T-helper 1 cell treated with Interleukin-12 subunit alpha and Interleukin-12 subunit beta and Interleukin-4 antibody, amounts not matched to agents 30 μg/mL and 1 μg/mL, for 36 hours (primary cell): ENCODE measurements at regions not wholly inside any gene's neighbourhood (a gene's known extent, or its start where the extent isn't known, plus 50 kb on each side); places are given as distances from the start of the nearest gene placed in this dataset.
"Not testable (repeated sequence)": the region's sequence is repeated elsewhere in the genome, so short reads cannot be mapped to it uniquely, and the experiment has no call there.

Experiments
- H3K27ac Mint-ChIP-seq: one replicate; pipeline ENCODE4 v1.8.0; 2021; ENCODE audit warnings: mild to moderate bottlenecking, mixed read lengths
- H3K27me3 Mint-ChIP-seq: one replicate; pipeline ENCODE4 v1.8.0; 2021; ENCODE audit warnings: low read depth, mixed read lengths
- H3K36me3 Mint-ChIP-seq: one replicate; pipeline ENCODE4 v1.8.0; 2021; ENCODE audit warnings: low read depth, mixed read lengths
- H3K4me1 Mint-ChIP-seq: one replicate; pipeline ENCODE4 v1.8.0; 2021; ENCODE audit warnings: low read depth, mixed read lengths
- H3K4me3 Mint-ChIP-seq: one replicate; pipeline ENCODE4 v1.8.0; 2021; ENCODE audit warnings: mild to moderate bottlenecking, moderate library complexity, mixed read lengths
- H3K9me3 Mint-ChIP-seq: one replicate; pipeline ENCODE4 v1.8.0; 2021; ENCODE audit warnings: mixed read lengths

- no peak overlapping the region for H3K4me3 Mint-ChIP-seq
- H3K4me1 Mint-ChIP-seq: no peaks in the 10 kb centered on the region
- H3K9me3 Mint-ChIP-seq: no peaks in the 10 kb centered on the region
- H3K27me3 Mint-ChIP-seq: no peaks in the 10 kb centered on the region
- H3K27ac Mint-ChIP-seq: no peak overlapping the region
- H3K36me3 Mint-ChIP-seq: peaks cover 1% of the 10 kb centered on the region
Measured at GRCh38 chr22:26762503-26763472, 105.4 kb downstream of the MIAT start.

GRCh38 chr22:26763633-26764361, 106.4 kb downstream of the MIAT start:
- Mint-ChIP-seq H3K9me3 (no peaks in the 10 kb centered on the region), H3K36me3 (peaks cover 1% of the 10 kb centered on the region), H3K4me3 (no peak overlapping the region), H3K27ac (no peak overlapping the region), H3K4me1 (no peaks in the 10 kb centered on the region), H3K27me3 (no peaks in the 10 kb centered on the region)

GRCh38 chr22:26766510-26767350, 109.3 kb downstream of the MIAT start:
- Mint-ChIP-seq H3K36me3 (peaks cover 1% of the 10 kb centered on the region), H3K4me1 (no peaks in the 10 kb centered on the region), H3K9me3 (no peaks in the 10 kb centered on the region), H3K27me3 (no peaks in the 10 kb centered on the region), H3K27ac (no peak overlapping the region), H3K4me3 (no peak overlapping the region)

GRCh38 chr22:26767351-26768155, 110.2 kb downstream of the MIAT start:
- no peak overlapping the region for H3K27ac Mint-ChIP-seq
- H3K9me3 Mint-ChIP-seq: no peaks in the 10 kb centered on the region
- H3K4me3 Mint-ChIP-seq: no peak overlapping the region
- H3K4me1 Mint-ChIP-seq: no peaks in the 10 kb centered on the region
- H3K36me3 Mint-ChIP-seq: peaks cover 1% of the 10 kb centered on the region
- H3K27me3 Mint-ChIP-seq: no peaks in the 10 kb centered on the region

GRCh38 chr22:26768156-26768515, 110.7 kb downstream of the MIAT start:
- H3K36me3 Mint-ChIP-seq: peaks cover 1% of the 10 kb centered on the region

GRCh38 chr22:26768952-26769351, 111.6 kb downstream of the MIAT start:
- H3K27me3 Mint-ChIP-seq: no peaks in the 10 kb centered on the region
- no peaks in the 10 kb centered on the region for H3K4me1 Mint-ChIP-seq
- no peak overlapping the region for H3K4me3 Mint-ChIP-seq
- no peaks in the 10 kb centered on the region for H3K9me3 Mint-ChIP-seq
- H3K27ac Mint-ChIP-seq: no peak overlapping the region
- peaks cover 1% of the 10 kb centered on the region for H3K36me3 Mint-ChIP-seq

More at GRCh38 chr22:26768156-26768515, 110.7 kb downstream of the MIAT start:
- Mint-ChIP-seq H3K27me3 (no peaks in the 10 kb centered on the region), H3K27ac (no peak overlapping the region), H3K4me3 (no peak overlapping the region), H3K9me3 (no peaks in the 10 kb centered on the region), H3K4me1 (no peaks in the 10 kb centered on the region)

- H3K36me3 Mint-ChIP-seq: peaks cover 3% of the 10 kb centered on the region
- H3K27me3 Mint-ChIP-seq: no peaks in the 10 kb centered on the region
- H3K9me3 Mint-ChIP-seq: no peaks in the 10 kb centered on the region
- no peak overlapping the region for H3K27ac Mint-ChIP-seq
- H3K4me3 Mint-ChIP-seq: no peak overlapping the region
- H3K4me1 Mint-ChIP-seq: no peaks in the 10 kb centered on the region
Measured at GRCh38 chr22:26769663-26770062, 112.3 kb downstream of the MIAT start.

GRCh38 chr22:26770624-26771023, 113.2 kb downstream of the MIAT start:
- Mint-ChIP-seq H3K4me3 (no peak overlapping the region), H3K36me3 (peaks cover 6% of the 10 kb centered on the region), H3K27me3 (no peaks in the 10 kb centered on the region), H3K9me3 (no peaks in the 10 kb centered on the region), H3K27ac (no peak overlapping the region), H3K4me1 (no peaks in the 10 kb centered on the region)

- not testable (repeated sequence) for H3K4me3 Mint-ChIP-seq, H3K27ac Mint-ChIP-seq, H3K9me3 Mint-ChIP-seq, H3K4me1 Mint-ChIP-seq, H3K27me3 Mint-ChIP-seq, H3K36me3 Mint-ChIP-seq
Measured at GRCh38 chr22:26773054-26773453, 115.7 kb downstream of the MIAT start.

GRCh38 chr22:26775394-26775793, 118.0 kb downstream of the MIAT start:
- Mint-ChIP-seq H3K27me3 (no peaks in the 10 kb centered on the region), H3K27ac (no peak overlapping the region), H3K9me3 (peaks cover 6% of the 10 kb centered on the region), H3K4me1 (no peaks in the 10 kb centered on the region), H3K36me3 (peaks cover 13% of the 10 kb centered on the region), H3K4me3 (no peak overlapping the region)

- Mint-ChIP-seq H3K4me1 (no peaks in the 10 kb centered on the region), H3K27ac (no peak overlapping the region), H3K9me3 (peaks cover 6% of the 10 kb centered on the region), H3K4me3 (no peak overlapping the region), H3K36me3 (peaks cover 13% of the 10 kb centered on the region), H3K27me3 (no peaks in the 10 kb centered on the region)
Measured at GRCh38 chr22:26777156-26777801, 119.9 kb downstream of the MIAT start.

GRCh38 chr22:26778372-26778771, 121.0 kb downstream of the MIAT start:
- H3K4me3 Mint-ChIP-seq: no peak overlapping the region
- H3K4me1 Mint-ChIP-seq: no peaks in the 10 kb centered on the region
- peaks cover 6% of the 10 kb centered on the region for H3K9me3 Mint-ChIP-seq
- peaks cover 13% of the 10 kb centered on the region for H3K36me3 Mint-ChIP-seq
- no peaks in the 10 kb centered on the region for H3K27me3 Mint-ChIP-seq
- H3K27ac Mint-ChIP-seq: no peak overlapping the region

GRCh38 chr22:26779108-26779507, 121.7 kb downstream of the MIAT start:
- Mint-ChIP-seq H3K4me1 (no peaks in the 10 kb centered on the region), H3K27ac (no peak overlapping the region), H3K4me3 (no peak overlapping the region), H3K9me3 (peaks cover 6% of the 10 kb centered on the region), H3K36me3 (peaks cover 13% of the 10 kb centered on the region), H3K27me3 (no peaks in the 10 kb centered on the region)
